ENCODE measurements at regions not wholly inside any gene's neighbourhood (a gene's known extent, or its start where the extent isn't known, plus 50 kb on each side); places are given as distances from the start of the nearest gene placed in this dataset.

DNA sequence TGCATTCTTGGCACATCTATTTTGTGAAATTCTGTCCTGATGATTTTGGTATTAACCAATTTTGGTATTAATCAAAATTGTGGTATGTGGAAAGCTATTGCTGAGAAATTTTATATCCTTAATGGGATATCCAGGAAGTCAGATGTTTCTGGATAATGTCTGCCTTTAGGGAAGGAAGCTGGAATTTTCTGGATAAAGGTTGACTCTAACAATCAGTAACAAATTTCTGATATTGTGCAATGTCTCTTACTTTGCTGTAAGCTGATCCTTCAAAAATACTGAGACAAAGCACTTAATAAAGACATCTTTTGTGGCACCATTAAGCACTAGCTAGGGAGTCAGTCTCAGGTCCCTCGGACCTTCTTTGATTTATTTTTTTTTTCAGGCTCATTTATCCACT, 100.8 kb upstream of the UGP2 start:
- TF ChIP-seq, protein P1, sequence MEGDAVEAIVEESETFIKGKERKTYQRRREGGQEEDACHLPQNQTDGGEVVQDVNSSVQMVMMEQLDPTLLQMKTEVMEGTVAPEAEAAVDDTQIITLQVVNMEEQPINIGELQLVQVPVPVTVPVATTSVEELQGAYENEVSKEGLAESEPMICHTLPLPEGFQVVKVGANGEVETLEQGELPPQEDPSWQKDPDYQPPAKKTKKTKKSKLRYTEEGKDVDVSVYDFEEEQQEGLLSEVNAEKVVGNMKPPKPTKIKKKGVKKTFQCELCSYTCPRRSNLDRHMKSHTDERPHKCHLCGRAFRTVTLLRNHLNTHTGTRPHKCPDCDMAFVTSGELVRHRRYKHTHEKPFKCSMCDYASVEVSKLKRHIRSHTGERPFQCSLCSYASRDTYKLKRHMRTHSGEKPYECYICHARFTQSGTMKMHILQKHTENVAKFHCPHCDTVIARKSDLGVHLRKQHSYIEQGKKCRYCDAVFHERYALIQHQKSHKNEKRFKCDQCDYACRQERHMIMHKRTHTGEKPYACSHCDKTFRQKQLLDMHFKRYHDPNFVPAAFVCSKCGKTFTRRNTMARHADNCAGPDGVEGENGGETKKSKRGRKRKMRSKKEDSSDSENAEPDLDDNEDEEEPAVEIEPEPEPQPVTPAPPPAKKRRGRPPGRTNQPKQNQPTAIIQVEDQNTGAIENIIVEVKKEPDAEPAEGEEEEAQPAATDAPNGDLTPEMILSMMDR (IDR thresholded peaks at IDR 0.05; ENCODE audit: borderline replicate concordance, extremely low read depth, low read length, poor library complexity, severe bottlenecking): no peak
- TF ChIP-seq EZH2 (IDR thresholded peaks at IDR 0.05; ENCODE audit: borderline replicate concordance, low read depth, low read length, severe bottlenecking): no peak

DNA sequence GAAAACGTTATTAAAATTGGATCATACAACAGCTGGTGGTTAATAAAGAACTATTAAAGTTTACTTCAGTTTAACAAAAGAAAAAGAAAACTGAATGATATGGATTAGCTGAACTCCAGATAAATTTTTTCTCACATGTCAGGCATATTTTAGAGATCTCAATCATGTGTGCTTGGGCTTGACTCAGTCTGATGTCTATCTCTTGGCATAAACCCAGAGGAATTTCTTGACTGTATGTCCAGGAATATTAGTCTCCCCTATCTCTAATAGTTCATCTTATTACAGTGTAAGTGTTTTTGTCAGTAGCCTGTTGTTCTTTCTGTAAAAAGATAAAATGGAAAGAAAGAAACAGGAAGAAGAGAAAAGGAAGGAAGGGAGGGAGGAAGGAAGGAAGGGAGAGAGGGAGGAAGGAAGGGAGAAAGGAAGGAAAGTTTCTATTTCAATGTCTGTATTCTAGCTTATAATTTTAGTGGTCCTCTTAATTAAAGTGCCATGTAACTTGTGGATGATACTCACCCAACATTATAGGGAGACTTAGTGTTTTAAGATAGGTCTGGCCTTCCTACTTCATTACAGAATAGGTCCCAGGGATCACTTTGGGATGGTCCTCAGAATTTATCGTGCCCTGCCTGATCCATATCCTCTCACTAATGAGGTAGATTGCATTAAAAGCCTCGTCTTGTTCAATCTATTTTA, 99.7 kb upstream of the UGP2 start:
- Histone ChIP-seq H3K27me3 (ENCODE audit: insufficient read depth, low read length, poor library complexity) (no peaks in the 10 kb centered on the region), H3K4me1 (ENCODE audit: insufficient read depth, low read length) (no peaks in the 10 kb centered on the region), H4K20me1 (ENCODE audit: insufficient read depth, low read length) (no peaks in the 10 kb centered on the region), H2AFZ (ENCODE audit: low read depth, low read length) (no peak overlapping the region), H3K4me3 (ENCODE audit: low read depth in 1 of 2, low read length in 2 of 2) (no peak overlapping the region), H3K9ac (ENCODE audit: low read depth, low read length) (no peak overlapping the region), H3K27ac (ENCODE audit: low read length) (no peak overlapping the region), H3K4me2 (ENCODE audit: insufficient read depth, low read length) (no peak overlapping the region), H3K9me3 (ENCODE audit: insufficient read depth, low read length, severe bottlenecking) (peaks cover 4% of the 10 kb centered on the region), H3K36me3 (ENCODE audit: insufficient read depth, low read length) (no peaks in the 10 kb centered on the region), H3K79me2 (ENCODE audit: insufficient read depth, low read length) (no peaks in the 10 kb centered on the region)
- ATAC-seq (ENCODE audit: insufficient read depth, low read depth) (no peak), DNase-seq (no peak)
- TF ChIP-seq, protein P1 (IDR thresholded peaks at IDR 0.05; ENCODE audit: borderline replicate concordance, extremely low read depth, low read length, poor library complexity, severe bottlenecking): no peak
- no peak for TF ChIP-seq EZH2 (IDR thresholded peaks at IDR 0.05; ENCODE audit: borderline replicate concordance, low read depth, low read length, severe bottlenecking)

More for the DNA sequence above, 100.8 kb upstream of the UGP2 start:
- H3K4me2 ChIP-seq (ENCODE audit: insufficient read depth, low read length): no peak overlapping the region
- no peaks in the 10 kb centered on the region for H3K9me3 ChIP-seq (ENCODE audit: insufficient read depth, low read length, severe bottlenecking)
- H3K27ac ChIP-seq (ENCODE audit: low read length): no peak overlapping the region
- H3K79me2 ChIP-seq (ENCODE audit: insufficient read depth, low read length): no peaks in the 10 kb centered on the region
- H4K20me1 ChIP-seq (ENCODE audit: insufficient read depth, low read length): no peaks in the 10 kb centered on the region
- no peaks in the 10 kb centered on the region for H3K4me1 ChIP-seq (ENCODE audit: insufficient read depth, low read length)
- no peak overlapping the region for H2AFZ ChIP-seq (ENCODE audit: low read depth, low read length)
- no peaks in the 10 kb centered on the region for H3K36me3 ChIP-seq (ENCODE audit: insufficient read depth, low read length)
- no peak for ATAC-seq (ENCODE audit: insufficient read depth, low read depth)
- no peak overlapping the region for H3K9ac ChIP-seq (ENCODE audit: low read depth, low read length)
- no peak for DNase-seq
- H3K4me3 ChIP-seq (ENCODE audit: low read depth in 1 of 2, low read length in 2 of 2): no peak overlapping the region
- H3K27me3 ChIP-seq (ENCODE audit: insufficient read depth, low read length, poor library complexity): no peaks in the 10 kb centered on the region

DNA sequence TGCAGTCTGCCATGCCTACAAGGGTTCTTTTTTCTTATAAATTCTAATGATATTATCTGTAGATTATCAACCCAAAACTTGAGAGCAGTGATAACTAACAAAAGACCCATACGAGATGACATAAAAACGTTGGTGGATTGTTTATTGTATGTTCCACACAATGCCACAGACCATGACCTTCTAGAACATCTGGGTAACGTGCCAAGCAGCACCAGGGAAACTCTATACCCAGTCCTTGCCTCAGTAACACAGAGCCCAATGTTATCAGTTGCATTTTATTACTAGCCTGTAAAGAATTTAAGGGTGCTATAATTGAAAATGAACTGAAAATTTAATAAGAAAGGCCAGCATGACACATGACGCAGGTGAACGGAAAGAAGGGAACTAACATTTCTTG, 99.1 kb upstream of the UGP2 start:
- Histone ChIP-seq H3K4me1 (ENCODE audit: insufficient read depth, low read length) (no peaks in the 10 kb centered on the region), H3K27me3 (ENCODE audit: insufficient read depth, low read length, poor library complexity) (no peaks in the 10 kb centered on the region), H2AFZ (ENCODE audit: low read depth, low read length) (no peak overlapping the region), H3K36me3 (ENCODE audit: insufficient read depth, low read length) (no peaks in the 10 kb centered on the region), H3K9ac (ENCODE audit: low read depth, low read length) (no peak overlapping the region), H3K27ac (ENCODE audit: low read length) (no peak overlapping the region), H4K20me1 (ENCODE audit: insufficient read depth, low read length) (no peaks in the 10 kb centered on the region), H3K79me2 (ENCODE audit: insufficient read depth, low read length) (no peaks in the 10 kb centered on the region), H3K4me3 (ENCODE audit: low read depth in 1 of 2, low read length in 2 of 2) (no peak overlapping the region), H3K4me2 (ENCODE audit: insufficient read depth, low read length) (no peak overlapping the region), H3K9me3 (ENCODE audit: insufficient read depth, low read length, severe bottlenecking) (peaks cover 8% of the 10 kb centered on the region)
- DNase-seq (no peak), ATAC-seq (ENCODE audit: insufficient read depth, low read depth) (no peak)
- TF ChIP-seq, protein P1 (IDR thresholded peaks at IDR 0.05; ENCODE audit: borderline replicate concordance, extremely low read depth, low read length, poor library complexity, severe bottlenecking): no peak
- no peak for TF ChIP-seq EZH2 (IDR thresholded peaks at IDR 0.05; ENCODE audit: borderline replicate concordance, low read depth, low read length, severe bottlenecking)
